ENCODE measurements at regions not wholly inside any gene's neighbourhood (a gene's known extent, or its start where the extent isn't known, plus 50 kb on each side); places are given as distances from the start of the nearest gene placed in this dataset.

- TF ChIP-seq, protein P1, sequence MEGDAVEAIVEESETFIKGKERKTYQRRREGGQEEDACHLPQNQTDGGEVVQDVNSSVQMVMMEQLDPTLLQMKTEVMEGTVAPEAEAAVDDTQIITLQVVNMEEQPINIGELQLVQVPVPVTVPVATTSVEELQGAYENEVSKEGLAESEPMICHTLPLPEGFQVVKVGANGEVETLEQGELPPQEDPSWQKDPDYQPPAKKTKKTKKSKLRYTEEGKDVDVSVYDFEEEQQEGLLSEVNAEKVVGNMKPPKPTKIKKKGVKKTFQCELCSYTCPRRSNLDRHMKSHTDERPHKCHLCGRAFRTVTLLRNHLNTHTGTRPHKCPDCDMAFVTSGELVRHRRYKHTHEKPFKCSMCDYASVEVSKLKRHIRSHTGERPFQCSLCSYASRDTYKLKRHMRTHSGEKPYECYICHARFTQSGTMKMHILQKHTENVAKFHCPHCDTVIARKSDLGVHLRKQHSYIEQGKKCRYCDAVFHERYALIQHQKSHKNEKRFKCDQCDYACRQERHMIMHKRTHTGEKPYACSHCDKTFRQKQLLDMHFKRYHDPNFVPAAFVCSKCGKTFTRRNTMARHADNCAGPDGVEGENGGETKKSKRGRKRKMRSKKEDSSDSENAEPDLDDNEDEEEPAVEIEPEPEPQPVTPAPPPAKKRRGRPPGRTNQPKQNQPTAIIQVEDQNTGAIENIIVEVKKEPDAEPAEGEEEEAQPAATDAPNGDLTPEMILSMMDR (IDR thresholded peaks at IDR 0.05; ENCODE audit: insufficient read depth, low read length, missing control alignments), result no peak
- CTCF ChIA-PET, result no interaction called here
- H3K4me3 ChIP-seq (ENCODE audit: low read depth, low read length), result no peak overlapping the region
- POLR2A ChIA-PET, result no interaction called here
- DNase-seq (ENCODE audit: low read depth, low spot score), result no peak
Measured at GRCh38 chr2:7904319-7904718, 777.5 kb upstream of the ID2 start.

GRCh38 chr2:7905756-7906155 lies 776.1 kb upstream of the ID2 start:
- CTCF ChIA-PET, result no interaction called here
- H3K4me3 ChIP-seq (ENCODE audit: low read depth, low read length), result no peak overlapping the region
- DNase-seq (ENCODE audit: low read depth, low spot score), result no peak
- TF ChIP-seq, protein P1 (IDR thresholded peaks at IDR 0.05; ENCODE audit: insufficient read depth, low read length, missing control alignments), result no peak
- POLR2A ChIA-PET, result no interaction called here

DNA sequence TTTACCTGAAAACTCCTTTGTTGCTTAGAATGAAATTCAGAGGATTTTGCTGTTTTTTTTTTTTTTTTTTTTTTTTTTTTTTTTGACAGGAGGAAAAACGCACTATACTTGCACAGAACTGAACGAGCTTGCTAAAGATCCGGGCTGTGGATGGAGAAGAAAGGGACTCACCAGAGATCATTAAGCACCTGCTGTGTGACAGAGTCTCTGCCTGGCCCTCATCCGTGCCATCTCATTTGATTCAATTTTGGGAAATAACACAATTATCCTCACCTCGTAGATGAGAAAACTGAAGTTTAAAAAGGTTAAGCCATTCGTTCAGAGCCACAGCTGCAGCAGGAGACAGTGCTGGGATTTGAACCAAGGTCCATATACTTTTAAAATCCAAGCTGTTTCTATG lies 775.4 kb upstream of the ID2 start:
- POLR2A ChIA-PET, result no interaction called here
- DNase-seq (ENCODE audit: low read depth, low spot score), result no peak
- CTCF ChIA-PET, result no interaction called here
- H3K4me3 ChIP-seq (ENCODE audit: low read depth, low read length), result no peak overlapping the region
- TF ChIP-seq, protein P1 (IDR thresholded peaks at IDR 0.05; ENCODE audit: insufficient read depth, low read length, missing control alignments), result no peak

DNA sequence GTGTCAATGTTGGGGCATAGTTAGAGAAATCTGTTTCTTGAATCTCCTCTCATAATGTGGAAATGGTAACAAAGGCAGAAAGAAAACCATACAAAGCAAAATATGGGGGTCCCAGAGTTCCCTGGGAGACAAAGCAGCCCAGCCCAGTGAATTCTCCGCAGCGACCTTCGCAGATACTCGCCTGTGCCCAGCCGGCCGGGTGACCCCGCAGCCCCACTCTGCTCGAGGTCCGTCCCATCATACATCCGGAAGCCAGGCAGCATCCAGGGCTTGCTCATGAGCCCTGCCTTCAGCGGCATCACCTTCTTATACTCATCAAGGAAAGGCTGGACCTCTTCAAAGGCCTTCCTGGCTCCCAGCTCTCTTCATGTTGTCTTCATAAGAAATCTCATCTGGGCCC lies 774.8 kb upstream of the ID2 start:
- DNase-seq (ENCODE audit: low read depth, low spot score), result no peak
- ChIA-PET POLR2A (no interaction called here), CTCF (no interaction called here)
- no peak overlapping the region for H3K4me3 ChIP-seq (ENCODE audit: low read depth, low read length)
- TF ChIP-seq, protein P1 (IDR thresholded peaks at IDR 0.05; ENCODE audit: insufficient read depth, low read length, missing control alignments), result no peak

DNA sequence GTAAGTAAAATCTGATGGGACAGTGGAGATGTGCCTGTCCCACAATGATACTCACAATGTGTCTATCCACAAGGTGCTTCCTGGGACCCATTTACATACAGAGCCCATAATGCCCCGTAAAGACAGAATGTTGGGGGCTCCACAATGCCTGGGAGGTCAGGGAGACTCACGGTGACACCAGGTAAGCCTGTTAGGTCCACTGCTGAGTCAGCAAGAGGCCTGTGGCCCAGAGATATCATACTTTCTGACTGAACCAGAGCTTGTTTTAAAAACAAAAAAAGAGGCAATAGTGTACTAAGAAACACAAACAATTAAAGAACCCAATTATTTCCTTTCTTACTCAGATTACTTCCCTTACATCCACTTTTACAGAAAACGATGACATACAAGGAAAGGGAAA lies 771.1 kb upstream of the ID2 start:
- ChIA-PET POLR2A (no interaction called here), CTCF (no interaction called here)
- H3K4me3 ChIP-seq (ENCODE audit: low read depth, low read length), result no peak overlapping the region
- TF ChIP-seq, protein P1 (IDR thresholded peaks at IDR 0.05; ENCODE audit: insufficient read depth, low read length, missing control alignments), result no peak
- no peak for DNase-seq (ENCODE audit: low read depth, low spot score)

- ChIA-PET CTCF (no interaction called here), POLR2A (no interaction called here)
- DNase-seq (ENCODE audit: low read depth, low spot score), result no peak
- TF ChIP-seq, protein P1 (IDR thresholded peaks at IDR 0.05; ENCODE audit: insufficient read depth, low read length, missing control alignments), result no peak
- no peak overlapping the region for H3K4me3 ChIP-seq (ENCODE audit: low read depth, low read length)
Measured at GRCh38 chr2:7911196-7911595, 770.7 kb upstream of the ID2 start.
